GM11168 (cell line): ENCODE measurements at regions not wholly inside any gene's neighbourhood (a gene's known extent, or its start where the extent isn't known, plus 50 kb on each side); places are given as distances from the start of the nearest gene placed in this dataset.

Experiments
- in situ Hi-C: fragments of 300-500 bp; cut with MboI; formaldehyde crosslinking; loops from one replicate; pipeline ENCODE4 v1.12.0; 2022; ENCODE audit warnings: low sequenced_read_pairs; ENCODE audit not compliant: unreplicated experiment

DNA sequence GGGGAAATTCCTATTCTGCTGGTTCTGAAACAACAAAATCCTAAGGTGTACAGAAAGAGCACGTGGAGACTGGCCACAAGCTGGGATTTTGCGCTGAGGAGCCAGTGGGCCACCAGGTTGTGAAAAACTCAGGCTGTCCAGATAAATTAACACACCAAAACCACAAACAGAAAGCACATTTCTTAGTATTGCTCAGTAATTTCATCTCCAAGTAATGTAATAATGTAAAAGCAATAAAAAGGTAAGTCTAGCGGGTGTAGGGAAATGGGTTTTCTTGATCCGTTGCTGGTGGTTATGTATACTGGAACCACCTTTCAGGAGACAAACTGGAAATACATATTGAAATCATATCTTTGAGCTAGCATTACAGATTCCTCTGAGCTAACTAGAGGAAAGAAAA lies 195.6 kb upstream of the CNR1 start:
- in situ Hi-C loops: no loop called here

DNA sequence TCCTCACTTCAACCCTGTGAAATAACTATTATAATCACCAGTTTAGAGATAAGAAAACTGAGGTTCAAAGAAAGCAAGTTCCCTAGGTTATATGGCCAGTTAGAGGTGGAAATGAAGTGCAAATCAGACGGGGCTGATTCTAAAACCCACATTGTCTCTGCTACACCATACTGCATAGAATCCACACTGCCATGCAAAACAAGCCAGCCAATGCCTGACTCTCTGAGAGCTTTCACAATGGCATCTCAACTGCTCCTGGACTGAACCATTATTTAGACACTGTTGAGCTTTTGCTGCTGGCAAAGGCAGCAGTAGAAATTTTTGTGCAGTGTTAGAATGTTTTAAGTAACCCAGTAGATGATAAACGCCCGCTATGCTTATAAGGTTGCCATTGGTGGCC lies 195.2 kb upstream of the CNR1 start:
- in situ Hi-C loops: no loop called here

DNA sequence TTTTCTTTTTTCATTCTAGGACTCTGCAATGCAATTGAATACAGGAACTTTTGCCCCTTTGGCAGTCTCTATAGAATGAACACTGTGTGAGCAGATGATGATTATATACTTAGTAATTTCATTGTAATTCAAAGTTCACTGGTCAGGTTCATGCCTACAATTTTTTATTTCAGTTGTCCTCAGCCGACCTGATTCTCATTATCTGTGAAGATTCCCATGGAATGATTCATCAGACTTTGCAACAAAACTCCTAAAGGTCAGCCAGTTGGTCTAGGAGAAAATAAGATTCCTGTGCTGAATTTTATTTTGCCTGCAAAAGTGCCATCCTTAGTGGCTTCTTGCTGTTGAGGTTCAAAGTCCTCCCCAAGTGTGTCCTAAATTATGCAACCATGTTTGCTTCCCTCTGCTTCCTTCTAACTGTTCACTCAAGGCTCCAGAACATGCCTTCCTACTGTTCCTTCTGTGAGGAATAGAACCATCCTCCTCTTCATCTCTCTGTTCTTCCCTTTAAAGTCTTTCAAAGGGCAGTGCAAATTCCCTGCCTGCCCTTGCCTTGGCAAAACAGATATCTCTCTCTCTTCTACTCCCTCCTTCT lies 194.2 kb upstream of the CNR1 start:
- in situ Hi-C loops: no loop called here

DNA sequence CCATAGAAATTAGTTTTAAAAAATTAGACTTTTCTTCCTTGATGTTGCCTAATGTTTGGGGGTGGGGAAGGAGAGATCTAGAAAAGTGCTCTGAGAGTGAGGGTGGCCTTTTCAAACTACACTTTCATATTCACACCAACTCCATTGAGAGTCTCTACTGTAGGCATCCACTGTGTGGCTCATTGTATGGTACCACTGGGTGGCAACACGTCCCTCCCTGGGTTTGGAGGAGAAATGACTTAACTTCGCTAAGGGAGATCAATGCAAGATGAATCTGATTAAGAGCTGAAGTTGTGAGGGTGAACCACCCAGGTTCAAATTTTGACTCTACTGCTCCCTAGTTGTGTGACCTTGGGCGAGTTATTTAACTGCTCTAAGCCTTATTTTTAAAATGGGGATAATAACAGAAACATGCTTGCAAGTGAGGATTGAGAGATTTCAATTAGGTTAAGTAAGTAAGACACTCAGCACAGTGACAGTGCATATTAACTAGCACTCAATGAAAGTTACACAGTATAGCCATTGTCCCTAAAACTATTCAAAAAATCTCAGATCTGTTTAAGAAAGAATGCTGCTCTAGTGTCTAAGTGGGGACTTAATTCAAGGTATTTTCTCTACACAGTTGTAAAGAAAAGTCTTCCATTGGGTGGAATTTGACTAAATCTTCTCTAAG lies 193.5 kb upstream of the CNR1 start:
- in situ Hi-C loops: no loop called here

DNA sequence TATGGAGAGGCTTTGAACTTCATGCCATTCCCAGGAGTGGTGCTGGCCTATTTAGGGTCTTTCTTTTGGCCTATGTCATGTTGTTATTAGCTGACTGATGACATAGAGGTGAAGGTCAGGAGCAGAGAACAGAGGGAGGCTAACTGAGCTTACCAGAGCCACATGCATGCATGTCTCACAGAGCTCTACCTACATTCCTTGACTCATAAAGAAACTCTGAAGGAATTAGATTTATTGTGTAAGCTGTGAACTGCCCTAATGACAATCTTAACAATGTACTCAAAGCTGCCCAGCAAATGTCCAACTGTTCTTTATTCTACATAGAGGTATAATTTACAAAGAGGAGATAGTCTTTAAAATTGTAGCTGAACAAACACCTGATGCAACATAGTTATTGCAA lies 192.7 kb upstream of the CNR1 start:
- in situ Hi-C loops: no loop called here

DNA sequence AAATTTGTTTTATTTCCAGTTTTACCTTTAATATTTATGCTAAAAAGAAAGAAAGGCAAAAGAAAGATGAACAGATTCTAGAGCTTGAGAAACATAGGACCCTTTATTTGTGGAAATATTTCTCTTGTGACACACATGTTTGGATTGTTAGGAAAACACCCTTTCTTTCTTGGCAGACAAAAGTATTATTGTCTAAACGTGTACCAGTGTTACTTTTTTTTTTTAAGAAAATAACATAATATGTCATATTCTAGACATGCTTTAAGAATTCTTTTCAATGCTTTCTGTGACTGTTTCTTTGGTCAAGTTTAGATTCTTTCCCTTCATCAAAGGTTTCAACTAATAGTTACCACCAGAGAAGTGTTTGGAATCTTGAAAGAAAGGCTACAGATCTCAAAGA lies 183.4 kb upstream of the CNR1 start:
- in situ Hi-C loops: no loop called here

DNA sequence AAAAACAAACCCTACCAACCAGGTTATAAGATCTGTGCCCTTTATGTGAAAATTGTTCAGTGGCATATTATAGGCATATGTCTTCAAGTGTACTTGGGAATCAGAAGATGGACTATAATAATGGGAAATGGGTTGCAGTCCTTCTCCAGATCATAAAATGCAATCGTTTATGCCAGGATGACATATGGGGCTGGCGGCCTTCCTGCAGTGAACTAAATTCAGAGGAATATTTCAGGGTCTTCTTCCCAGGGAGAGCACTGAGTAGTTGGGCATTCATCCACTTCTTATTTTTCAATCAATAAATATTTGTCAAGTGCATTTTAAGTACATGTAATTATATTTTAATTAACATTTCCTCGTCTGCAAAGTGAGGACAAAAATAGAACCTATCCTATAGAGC lies 176.2 kb upstream of the CNR1 start:
- in situ Hi-C loops: no loop called here

DNA sequence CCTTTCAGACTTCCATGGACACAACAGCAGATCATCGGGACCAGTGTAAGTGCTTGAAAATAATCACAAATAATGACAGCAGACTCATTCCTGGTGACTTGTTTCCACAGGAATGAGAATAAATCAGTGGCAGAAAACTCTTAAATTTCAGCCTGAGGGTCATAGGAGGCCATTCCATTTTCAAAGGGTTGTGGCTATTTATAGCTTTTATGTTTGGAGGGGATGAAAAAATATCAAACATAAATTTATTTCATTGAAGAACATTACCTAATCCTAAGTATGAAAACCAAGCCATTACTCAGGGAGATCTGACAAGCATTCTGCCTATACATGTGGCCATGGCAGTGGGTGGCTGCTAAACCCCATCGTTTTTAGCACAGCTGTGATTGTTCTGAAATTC lies 173.6 kb upstream of the CNR1 start:
- in situ Hi-C loops: no loop called here

DNA sequence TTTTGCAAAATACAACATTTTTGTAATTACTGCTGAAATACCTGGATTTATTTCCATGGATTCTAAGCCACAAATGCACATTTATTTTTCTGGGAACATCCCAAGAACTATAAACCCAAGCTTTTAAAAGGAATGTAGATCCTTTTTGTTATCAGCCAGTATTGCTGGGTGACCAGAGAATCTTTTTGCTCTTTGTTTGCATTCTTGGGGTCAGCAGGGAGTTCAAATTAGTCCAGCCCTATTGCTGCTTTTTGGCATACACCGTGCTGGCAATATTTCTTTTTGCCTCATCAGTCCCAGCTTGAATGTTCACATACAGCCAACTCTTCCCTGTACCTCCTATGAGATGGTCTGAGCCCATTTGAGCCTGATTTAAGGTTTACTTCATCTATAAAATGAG lies 155.2 kb upstream of the CNR1 start:
- in situ Hi-C loops: loop anchor here (10.0 kb wide), 1 partner anchor 53 kb away; no protein-coding TSS in a partner anchor

DNA sequence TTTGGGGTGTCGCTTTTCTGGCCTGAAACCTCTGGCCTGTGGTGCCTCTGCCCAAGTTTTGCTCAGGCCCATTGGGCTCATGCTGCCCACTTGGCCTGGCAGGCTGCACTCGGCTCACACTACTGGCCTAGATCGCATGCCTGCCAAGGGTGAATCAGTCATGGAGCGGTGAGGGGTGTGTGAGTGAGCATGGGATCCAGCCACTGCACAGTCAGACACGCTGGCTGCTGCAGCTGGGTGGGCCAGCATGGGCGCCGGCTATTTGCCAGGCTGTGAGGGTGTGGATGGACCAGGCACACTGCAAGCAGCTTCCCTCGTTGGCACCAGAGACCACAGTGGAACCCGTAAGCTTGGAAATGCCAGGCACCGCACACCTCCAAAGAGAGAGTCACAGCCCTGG lies 145.4 kb upstream of the CNR1 start:
- in situ Hi-C loops: no loop called here

DNA sequence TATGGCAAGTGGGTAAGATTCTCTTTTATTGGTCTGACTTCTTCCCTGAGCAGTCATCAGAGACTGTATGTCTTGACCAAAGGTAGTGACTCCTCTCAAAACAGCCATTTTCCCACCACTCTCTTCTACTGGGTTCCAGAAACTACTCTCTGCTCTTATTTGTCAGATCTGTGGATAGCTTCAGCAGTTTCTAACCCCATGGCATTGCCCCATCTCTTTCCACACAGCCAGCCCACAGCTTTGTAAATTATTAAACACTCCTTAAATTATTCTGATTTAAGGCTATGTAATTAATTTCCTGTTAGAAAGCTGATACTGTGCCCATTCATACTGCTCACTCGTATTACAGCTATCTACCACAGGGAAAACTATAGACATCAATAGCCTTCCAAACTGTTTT lies 138.4 kb upstream of the CNR1 start:
- in situ Hi-C loops: no loop called here

DNA sequence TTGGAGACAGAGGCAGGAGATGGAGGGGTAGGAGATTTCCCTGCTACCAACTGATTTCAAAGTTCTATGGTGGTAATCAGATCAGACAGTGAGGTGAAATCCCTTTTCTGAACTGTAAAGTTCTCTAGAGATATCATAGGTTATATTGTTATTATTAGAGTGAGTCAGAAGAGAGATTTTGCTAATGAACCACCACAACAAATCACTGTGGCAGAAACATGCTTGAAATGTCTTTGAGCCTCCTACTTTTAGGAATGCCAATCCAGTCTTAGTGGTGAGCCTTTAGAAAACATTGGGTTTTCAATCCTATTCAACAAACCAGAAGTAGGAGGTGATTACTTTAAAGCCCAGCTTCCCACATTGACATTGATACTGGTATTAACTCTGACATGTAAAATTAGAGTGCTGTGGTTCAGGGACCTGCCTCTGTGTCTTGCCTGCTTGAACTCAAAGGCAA lies 136.7 kb upstream of the CNR1 start:
- in situ Hi-C loops: no loop called here

DNA sequence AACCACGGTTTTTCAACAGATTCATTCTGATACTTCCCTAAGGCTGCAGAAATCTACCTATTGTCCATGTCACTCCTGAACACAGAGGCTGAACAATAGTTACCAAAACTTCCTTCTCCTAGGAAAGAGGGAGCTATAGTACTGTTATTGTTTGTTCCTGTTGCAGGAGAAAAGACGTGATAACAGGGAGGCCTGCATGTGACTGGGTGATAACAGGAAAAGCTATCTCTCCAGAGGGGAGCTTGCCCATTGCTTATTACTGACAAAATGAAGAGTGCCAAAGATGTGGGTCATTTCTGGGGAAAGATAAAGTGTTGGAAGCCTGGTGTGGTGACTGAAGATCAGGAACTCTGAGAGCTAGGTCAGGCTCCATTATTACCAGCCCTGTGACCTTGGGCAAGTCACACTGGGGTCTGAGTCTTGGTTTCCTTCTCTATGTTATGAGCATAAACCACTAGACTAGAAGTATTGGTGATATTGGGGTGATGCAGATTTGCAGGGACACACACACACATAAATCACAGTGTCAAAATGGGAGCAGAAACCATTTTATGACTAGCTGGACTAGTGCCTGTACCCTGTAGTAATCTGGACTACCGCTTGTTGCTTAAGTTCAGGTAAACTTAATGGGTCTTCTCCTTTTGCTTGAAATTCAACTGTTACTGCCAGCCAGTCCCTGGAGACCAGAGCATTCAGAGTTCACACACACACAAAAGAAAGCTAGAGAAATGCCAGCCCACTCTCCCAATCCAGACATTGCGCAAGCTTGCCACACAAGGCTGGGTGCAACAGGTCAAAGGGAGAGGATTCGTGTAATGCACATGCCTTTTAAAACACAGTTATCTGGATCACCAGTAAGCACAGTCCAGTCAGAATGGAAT lies 136.0 kb upstream of the CNR1 start:
- in situ Hi-C loops: no loop called here

DNA sequence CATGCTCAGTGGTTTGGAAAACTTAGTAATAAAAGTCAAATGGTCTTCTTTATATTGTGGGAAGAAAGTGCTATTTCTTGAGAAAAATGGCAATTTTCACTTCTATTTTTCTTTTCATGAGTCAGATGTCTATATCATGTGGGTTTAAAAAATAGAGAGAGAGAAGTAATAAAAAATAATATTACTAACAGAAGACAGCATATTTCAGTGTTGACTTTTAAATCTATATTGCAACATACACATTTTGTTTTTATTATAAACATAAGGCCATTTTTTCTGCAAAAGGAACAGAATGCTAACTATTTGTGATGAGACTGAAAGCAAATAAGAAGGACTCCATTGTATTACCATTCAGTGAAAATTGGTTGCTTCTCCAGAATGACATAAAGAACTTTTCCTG lies 135.1 kb upstream of the CNR1 start:
- in situ Hi-C loops: no loop called here

DNA sequence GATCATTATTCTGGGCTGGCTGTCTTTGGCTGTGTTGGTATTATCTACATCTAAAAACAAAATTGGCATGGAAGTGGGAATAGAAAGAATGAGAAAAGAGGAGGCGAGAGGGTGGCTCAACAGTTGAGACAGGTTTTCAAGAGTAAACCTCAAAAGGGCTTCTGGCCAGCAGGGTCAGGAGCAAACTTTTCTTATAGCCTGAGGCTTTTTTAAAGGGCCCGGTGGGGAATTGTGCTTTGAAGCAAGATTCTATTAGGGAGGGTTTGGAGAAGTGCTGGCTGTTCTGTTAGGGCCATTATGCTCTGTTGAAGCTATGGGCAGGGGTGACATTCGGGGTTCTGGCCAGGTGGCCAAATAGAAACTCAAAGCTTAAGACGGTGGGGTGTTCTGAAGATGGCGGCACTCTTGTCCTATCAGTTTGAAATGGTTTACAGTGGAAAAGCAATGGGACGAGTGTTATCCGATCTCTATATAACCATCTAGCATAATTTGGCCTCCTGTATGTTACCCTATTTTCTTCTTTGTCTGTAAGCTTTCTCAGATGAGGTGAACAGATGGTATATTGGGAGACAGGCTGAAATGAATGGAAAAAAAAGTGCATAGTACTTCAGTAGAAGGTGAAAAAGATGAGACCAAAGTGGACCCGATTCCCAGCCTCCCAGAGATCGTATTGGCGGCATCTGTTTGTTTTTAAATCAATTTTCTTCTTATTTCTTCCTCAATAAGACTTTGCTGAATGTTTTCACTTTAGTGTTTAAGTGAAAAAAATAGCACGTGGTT lies 132.1 kb upstream of the CNR1 start:
- in situ Hi-C loops: no loop called here

DNA sequence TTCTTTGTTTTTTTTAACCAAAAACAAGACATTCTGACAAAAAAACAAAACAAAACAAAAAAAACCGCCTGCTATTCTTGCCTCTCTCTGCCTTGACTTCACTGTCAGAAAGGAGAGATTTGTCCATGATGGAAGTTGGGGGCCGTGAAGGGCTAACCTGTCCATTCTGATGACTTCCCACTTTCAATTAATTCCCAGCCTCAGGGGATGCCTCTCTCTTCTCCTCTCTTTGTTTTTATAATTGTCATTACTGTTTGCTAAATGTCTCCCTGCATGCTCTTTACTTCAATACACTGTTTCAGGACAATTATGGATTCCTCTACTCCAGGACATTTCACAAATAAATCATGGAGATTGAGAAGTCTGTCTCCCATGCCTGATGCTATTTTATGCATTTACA lies 130.5 kb upstream of the CNR1 start:
- in situ Hi-C loops: no loop called here

DNA sequence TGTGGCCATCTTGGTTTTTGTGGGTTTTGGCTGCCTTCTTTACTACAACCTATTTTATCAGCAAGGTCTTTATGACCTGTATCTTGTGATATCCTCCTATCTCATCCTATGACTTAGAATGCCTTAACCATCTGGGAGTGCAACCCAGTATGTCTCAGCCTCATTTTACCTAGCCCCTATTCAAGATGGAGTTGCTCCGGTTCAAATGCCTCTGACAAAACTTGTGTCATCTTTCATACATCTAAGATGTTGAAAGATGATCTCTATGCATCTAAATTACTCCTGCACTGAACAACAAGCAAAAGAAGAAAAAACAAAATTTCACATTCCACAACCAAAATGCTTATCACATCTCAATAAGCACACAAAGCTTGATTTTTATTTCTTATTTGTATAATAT lies 129.5 kb upstream of the CNR1 start:
- in situ Hi-C loops: no loop called here

DNA sequence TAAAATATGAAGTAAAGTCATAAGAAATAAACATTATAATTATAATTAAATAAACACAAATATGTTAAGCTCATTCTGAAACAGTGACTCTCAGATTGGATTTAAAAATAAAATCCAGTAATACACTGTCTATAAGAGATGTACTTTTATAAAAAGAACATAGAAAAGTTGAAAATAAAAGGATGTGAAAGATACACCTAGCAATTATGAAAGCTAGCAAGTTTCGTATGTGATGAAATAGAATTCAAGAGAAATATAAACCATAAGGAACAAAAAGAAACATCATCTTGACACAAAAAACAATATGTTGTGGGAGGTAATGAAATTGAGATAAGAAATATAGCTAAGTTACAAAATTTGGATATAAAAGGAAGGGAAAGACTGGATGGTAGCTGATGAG lies 128.6 kb upstream of the CNR1 start:
- in situ Hi-C loops: no loop called here

DNA sequence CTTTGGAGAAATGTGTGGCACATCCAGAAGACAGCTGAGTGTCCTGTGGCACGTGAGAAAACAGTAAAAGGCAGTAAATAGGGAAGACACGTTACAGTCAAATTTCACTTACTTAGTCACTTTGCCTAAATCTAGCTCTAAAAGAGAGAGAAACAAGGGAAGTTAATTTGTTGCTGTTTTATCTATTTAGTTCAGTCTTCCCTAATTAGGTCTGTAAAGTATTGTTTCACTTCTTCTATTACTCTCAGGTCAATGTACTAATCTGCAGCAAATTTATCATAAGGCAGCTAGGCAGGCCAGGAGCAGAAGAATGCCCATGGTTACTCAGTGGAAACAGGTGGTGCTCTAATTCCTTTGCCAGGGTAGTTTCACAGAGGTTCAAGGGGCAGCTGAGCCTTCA lies 124.3 kb upstream of the CNR1 start:
- in situ Hi-C loops: no loop called here

DNA sequence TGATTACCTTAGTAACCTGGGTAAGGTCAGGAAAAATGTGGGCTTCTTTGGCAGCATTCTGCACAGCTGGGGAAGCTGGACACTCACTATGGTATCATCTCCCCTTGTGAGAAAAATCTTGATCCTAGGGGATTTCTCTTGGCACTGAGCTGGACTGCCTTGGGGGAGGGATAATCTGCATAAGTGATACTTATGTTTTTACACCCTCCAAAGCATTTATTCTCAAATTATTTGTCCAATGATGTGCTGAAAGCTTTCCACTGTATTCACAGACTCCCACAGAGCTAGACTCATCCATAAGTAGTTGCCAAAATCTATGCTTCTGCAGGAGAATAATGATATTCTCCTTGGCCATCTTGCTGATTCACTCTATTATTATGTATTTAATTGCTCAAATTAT lies 121.5 kb upstream of the CNR1 start:
- in situ Hi-C loops: no loop called here

DNA sequence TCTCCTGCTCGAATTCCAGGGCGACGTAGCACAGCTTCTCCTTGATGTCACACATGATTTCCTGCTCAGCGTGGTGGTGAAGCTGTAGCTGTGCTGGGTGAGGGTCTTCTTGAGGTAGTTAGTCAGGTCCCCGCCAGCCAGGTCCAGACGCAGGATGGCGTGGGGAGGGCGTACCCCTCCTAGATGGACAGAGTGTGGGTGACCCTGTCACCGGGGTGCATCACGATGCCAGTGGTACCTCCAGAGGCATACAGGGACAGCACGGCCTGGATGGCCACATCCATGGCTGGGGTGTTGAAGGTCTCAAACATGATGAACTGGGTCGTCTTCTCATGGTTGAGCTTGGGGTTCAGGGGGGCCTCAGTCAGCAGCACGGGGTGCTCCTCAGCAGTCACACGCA lies 110.2 kb upstream of the CNR1 start:
- in situ Hi-C loops: no loop called here
